NB4 (cell line): ENCODE measurements at regions not wholly inside any gene's neighbourhood (a gene's known extent, or its start where the extent isn't known, plus 50 kb on each side); places are given as distances from the start of the nearest gene placed in this dataset.
"Not testable (repeated sequence)": the region's sequence is repeated elsewhere in the genome, so short reads cannot be mapped to it uniquely, and the experiment has no call there.

Experiments
- DNase-seq: peaks from one replicate; pipeline ENCODE4 v3.0.0; 2010; ENCODE audit warnings: low read depth
- H3K4me3 ChIP-seq: one replicate; pipeline ENCODE4 v1.5.1; 2011; ENCODE audit warnings: mild to moderate bottlenecking, low read depth, low read length, moderate library complexity
- MYC ChIP-seq: IDR thresholded peaks from 2 replicates; pipeline ENCODE4 v1.6.1; 2011; ENCODE audit warnings: low read depth, low read length
- POLR2A ChIP-seq: IDR thresholded peaks from 2 replicates; pipeline ENCODE4 v1.6.1; 2011; ENCODE audit warnings: mild to moderate bottlenecking; ENCODE audit not compliant: insufficient read length; ENCODE audit errors: extremely low read depth
- TF ChIP-seq, protein P1 (sequence below): IDR thresholded peaks from one replicate; pipeline ENCODE4 v1.5.1; 2012; ENCODE audit warnings: low read depth, low read length
- TF ChIP-seq, protein P2 (sequence below): IDR thresholded peaks from 2 replicates; pipeline ENCODE4 v1.6.1; 2011; ENCODE audit warnings: low read depth, low read length

DNA sequence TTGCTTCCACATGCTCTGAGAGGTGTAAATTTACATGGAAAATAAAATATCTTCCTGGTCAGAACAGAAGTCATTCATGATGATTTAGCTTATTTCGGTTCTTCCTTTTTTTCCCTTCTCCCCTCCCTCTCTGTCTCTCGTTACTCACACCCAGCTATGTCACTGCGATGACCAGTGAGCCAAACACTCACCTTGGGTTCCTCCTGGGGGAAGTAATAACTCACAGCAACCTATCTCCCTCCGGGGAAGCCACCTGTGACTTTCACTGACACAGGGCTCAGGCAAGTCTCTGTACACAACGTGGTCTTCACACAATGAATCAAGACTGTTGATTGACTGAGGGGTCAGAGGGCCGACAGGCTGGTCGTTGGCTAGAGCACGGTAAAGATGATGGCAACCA lies 135.3 kb upstream of the VANGL1 start:
- no peak for DNase-seq
- H3K4me3 ChIP-seq: no peak overlapping the region
- TF ChIP-seq, protein P1, sequence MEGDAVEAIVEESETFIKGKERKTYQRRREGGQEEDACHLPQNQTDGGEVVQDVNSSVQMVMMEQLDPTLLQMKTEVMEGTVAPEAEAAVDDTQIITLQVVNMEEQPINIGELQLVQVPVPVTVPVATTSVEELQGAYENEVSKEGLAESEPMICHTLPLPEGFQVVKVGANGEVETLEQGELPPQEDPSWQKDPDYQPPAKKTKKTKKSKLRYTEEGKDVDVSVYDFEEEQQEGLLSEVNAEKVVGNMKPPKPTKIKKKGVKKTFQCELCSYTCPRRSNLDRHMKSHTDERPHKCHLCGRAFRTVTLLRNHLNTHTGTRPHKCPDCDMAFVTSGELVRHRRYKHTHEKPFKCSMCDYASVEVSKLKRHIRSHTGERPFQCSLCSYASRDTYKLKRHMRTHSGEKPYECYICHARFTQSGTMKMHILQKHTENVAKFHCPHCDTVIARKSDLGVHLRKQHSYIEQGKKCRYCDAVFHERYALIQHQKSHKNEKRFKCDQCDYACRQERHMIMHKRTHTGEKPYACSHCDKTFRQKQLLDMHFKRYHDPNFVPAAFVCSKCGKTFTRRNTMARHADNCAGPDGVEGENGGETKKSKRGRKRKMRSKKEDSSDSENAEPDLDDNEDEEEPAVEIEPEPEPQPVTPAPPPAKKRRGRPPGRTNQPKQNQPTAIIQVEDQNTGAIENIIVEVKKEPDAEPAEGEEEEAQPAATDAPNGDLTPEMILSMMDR: no peak
- TF ChIP-seq, protein P2, sequence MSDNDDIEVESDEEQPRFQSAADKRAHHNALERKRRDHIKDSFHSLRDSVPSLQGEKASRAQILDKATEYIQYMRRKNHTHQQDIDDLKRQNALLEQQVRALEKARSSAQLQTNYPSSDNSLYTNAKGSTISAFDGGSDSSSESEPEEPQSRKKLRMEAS: no peak

DNA sequence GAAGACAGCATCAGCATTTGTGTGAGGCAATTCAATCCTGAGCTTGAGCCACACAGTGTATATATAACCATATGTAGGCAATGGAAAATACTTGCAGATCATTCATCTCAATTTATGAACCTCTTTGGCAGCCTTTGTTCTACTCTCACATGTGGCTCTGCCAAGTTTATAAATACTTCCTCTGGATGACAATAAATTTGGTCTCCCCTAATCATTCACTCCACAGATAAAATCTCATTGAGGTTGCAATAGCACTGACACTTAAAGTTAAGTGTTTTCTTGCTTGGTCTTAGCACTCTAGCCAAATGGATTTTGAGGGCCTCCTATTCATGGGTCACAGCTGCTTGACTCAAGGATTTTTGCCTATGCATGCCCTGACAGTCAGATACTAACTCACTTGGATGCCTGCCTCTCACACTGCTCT lies 136.6 kb upstream of the VANGL1 start:
- TF ChIP-seq, protein P1: no peak
- TF ChIP-seq, protein P2: no peak
- no peak for TF ChIP-seq MYC
- no peak for TF ChIP-seq POLR2A
- no peak for DNase-seq
- H3K4me3 ChIP-seq: no peak overlapping the region

DNA sequence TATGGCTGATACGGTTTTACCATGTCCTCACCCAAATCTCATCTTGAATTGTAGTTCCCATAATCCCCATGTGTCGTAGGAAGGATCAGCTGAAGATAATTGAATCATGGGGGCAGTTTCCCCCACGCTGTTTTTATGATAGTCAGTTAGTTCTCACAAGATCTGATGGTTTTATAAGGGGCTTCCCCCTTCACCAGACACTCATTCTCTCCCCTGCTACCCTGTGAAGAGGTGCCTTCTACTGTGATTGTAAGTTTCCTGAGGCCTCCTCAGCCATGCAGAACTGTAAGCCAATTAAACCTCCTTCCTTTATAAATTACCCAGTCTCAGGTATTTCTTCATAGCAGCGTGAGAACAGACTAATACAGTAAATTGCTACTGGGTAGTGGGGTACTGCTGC lies 139.6 kb upstream of the VANGL1 start:
- DNase-seq, H3K4me3 ChIP-seq: not testable (repeated sequence)

DNA sequence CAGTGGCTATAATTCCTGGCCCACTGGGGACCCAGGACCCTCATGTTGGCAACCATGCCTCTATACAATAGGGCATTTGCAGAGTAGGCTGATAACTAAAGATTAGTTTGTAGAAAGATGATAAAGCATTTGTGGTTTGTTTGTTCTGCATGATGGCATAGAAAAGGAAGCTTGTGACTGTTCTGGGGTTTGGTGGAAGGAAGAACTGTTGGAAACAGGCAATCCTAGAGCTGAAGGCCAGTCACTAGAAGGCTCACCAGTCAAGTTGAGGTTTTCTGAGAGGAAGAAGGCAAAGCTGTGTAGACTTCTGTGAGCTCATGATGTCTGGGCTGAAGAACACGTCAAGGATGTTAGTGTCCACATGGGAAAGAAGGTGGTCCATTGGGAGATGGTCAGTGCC lies 140.3 kb upstream of the VANGL1 start:
- TF ChIP-seq, protein P2: no peak
- TF ChIP-seq POLR2A (no peak), MYC (no peak)
- TF ChIP-seq, protein P1: no peak
- no peak overlapping the region for H3K4me3 ChIP-seq
- no peak for DNase-seq

DNA sequence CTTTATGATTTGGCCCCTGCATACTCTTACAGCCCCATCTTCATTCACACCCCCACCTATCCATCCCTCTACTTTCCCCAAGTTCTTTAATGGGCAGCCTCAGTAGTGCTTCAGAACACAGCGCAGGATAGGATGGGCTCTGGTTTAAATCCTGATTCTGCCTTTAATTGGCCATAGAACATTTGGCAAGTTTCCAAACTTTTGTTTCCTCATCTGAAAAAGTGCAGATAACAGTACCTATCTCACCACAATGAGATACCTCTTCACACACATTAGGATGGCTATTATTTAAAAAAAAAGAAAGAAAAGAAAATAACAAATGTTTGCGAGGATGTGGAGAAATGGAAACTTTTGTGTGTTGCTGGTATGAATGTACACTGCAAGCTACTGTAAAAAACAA lies 142.5 kb upstream of the VANGL1 start:
- H3K4me3 ChIP-seq: no peak overlapping the region
- TF ChIP-seq, protein P1: no peak
- TF ChIP-seq MYC (no peak), POLR2A (no peak)
- TF ChIP-seq, protein P2: no peak
- no peak for DNase-seq

DNA sequence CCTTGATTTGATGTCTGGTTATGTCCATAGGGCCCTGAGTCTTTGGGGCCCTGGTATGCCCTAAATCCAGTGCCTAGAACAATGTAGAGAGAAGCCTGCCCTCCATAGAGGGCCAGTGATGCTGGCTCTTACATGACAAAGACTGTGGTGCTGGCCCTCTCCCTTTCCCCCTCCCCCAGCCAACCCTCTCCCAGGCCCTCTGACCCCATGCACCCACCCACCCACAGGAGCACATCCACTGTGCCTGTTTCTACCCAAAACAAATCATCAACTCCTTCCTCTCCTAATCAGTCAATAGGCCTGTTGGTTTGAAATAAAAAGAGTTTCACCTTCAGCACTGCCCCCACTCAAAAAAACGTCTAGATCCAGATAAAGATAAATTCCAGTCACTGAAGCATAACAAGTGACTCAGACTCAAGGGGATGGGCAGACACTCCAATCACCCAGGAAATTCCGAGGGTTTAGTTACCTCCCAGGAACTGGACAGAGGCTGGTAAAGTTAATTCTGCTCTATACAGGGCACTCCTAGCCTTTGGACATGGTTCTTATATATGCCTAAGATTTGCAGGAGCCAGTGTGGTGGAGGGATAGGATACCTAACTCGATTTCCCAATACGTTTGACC lies 144.8 kb upstream of the VANGL1 start:
- TF ChIP-seq MYC (no peak), POLR2A (no peak)
- TF ChIP-seq, protein P2: no peak
- TF ChIP-seq, protein P1: no peak
- no peak overlapping the region for H3K4me3 ChIP-seq
- no peak for DNase-seq
